Activated T-helper 2 cell treated with anti-CD3 and anti-CD28 coated beads, Interferon-gamma antibody, Interleukin-2, Interleukin-4, amounts not matched to agents 10 μg/mL and 5 μg/mL and 100 μg/mL, durations not matched to agents 14 hours and 24 hours and 36 hours (primary cell): ENCODE measurements at regions not wholly inside any gene's neighbourhood (a gene's known extent, or its start where the extent isn't known, plus 50 kb on each side); places are given as distances from the start of the nearest gene placed in this dataset.

Source experiments
- DNase-seq: peaks from one replicate; pipeline ENCODE4 v3.0.0; 2021; ENCODE audit warnings: low spot score
- H3K27ac Mint-ChIP-seq: one replicate; pipeline ENCODE4 v1.8.0; 2021; ENCODE audit warnings: mixed read lengths
- H3K27me3 Mint-ChIP-seq: one replicate; pipeline ENCODE4 v1.8.0; 2021; ENCODE audit warnings: low read depth, mixed read lengths
- H3K36me3 Mint-ChIP-seq: one replicate; pipeline ENCODE4 v1.8.0; 2021; ENCODE audit warnings: low read depth, mixed read lengths
- H3K4me1 Mint-ChIP-seq: one replicate; pipeline ENCODE4 v1.8.0; 2021; ENCODE audit warnings: low read depth, mixed read lengths
- H3K4me3 Mint-ChIP-seq: one replicate; pipeline ENCODE4 v1.8.0; 2021; ENCODE audit warnings: low read depth, mild to moderate bottlenecking, moderate library complexity, mixed read lengths
- H3K9me3 Mint-ChIP-seq: one replicate; pipeline ENCODE4 v1.8.0; 2021; ENCODE audit warnings: mixed read lengths
- intact Hi-C: fragments of 100-400 bp; cut with micrococcal nuclease; formaldehyde crosslinking; loops from one replicate; pipeline ENCODE4 v1.15.1; 2023

GRCh38 chr7:22665923-22666322, 61.1 kb upstream of the IL6 start:
- Mint-ChIP-seq H3K4me3 (no peak overlapping the region), H3K9me3 (peaks cover 6% of the 10 kb centered on the region), H3K27ac (peak overlapping the region; percentile 26), H3K4me1 (peaks cover 66% of the 10 kb centered on the region), H3K27me3 (peaks cover 19% of the 10 kb centered on the region), H3K36me3 (peaks cover 12% of the 10 kb centered on the region)
- no peak for DNase-seq
- intact Hi-C loops, result loop anchor here (1.0 to 10.0 kb wide), 6 partner anchors 26 to 929 kb away; partner anchors contain the start of genes CCDC126 and CDCA7L

GRCh38 chr7:22664988-22665798, 61.8 kb upstream of the IL6 start:
- DNase-seq, result no peak
- H3K36me3 Mint-ChIP-seq, result peaks cover 12% of the 10 kb centered on the region
- no peak overlapping the region for H3K4me3 Mint-ChIP-seq
- peaks cover 6% of the 10 kb centered on the region for H3K9me3 Mint-ChIP-seq
- H3K27ac Mint-ChIP-seq, result peak overlapping the region; percentile 26
- H3K27me3 Mint-ChIP-seq, result peaks cover 26% of the 10 kb centered on the region
- peaks cover 66% of the 10 kb centered on the region for H3K4me1 Mint-ChIP-seq
- intact Hi-C loops, result loop anchor here (5.0 to 10.0 kb wide), 4 partner anchors 220 to 930 kb away; partner anchors contain the start of genes CCDC126 and CDCA7L

DNA sequence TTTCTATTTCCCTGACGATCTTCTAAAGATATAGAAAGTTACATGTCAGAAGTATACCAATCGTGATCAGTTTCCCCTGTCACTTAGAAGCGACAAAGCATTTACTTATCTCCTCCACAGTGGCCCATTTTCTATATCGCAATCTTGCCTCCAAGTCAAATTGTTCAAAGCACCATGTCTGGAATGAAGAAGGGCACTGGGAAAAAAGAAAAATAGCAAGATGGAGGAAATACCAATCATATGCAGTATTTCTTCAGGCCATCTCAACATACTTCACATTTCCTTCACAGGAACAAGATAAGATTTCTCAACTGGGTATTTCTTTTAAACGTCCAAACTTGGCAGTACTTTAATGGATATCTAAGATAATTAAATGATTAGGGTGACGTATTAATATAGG, 63.3 kb upstream of the IL6 start:
- H3K27ac Mint-ChIP-seq, result peak overlapping the region; percentile 36
- peaks cover 32% of the 10 kb centered on the region for H3K27me3 Mint-ChIP-seq
- no peak overlapping the region for H3K4me3 Mint-ChIP-seq
- H3K36me3 Mint-ChIP-seq, result peaks cover 12% of the 10 kb centered on the region
- no peak for DNase-seq
- H3K4me1 Mint-ChIP-seq, result peaks cover 65% of the 10 kb centered on the region
- H3K9me3 Mint-ChIP-seq, result peaks cover 6% of the 10 kb centered on the region
- intact Hi-C loops, result loop anchor here (2.0 to 10.0 kb wide), 5 partner anchors 13 to 931 kb away; partner anchors contain the start of genes CCDC126 and CDCA7L

DNA sequence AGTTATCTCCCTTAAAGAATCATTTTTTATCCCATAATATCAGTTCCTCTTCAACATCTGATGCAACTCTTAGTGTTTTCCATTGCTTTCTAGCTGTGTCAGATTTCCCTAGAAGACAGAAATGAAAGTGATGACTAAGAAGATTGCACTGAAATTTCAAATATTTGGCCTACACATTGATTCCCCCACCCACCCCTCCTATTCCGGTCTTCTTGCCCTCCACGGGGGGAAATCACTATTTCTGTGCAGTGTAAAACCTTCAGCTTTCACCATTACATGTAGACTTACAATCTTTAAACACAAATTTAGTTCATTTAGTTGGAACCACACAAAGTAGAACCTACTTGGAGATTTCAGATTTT, 63.7 kb upstream of the IL6 start:
- Mint-ChIP-seq H3K27me3 (peaks cover 31% of the 10 kb centered on the region), H3K36me3 (peaks cover 12% of the 10 kb centered on the region), H3K9me3 (peaks cover 6% of the 10 kb centered on the region), H3K4me3 (no peak overlapping the region), H3K4me1 (peaks cover 61% of the 10 kb centered on the region), H3K27ac (peak overlapping the region; percentile 36)
- no peak for DNase-seq
- intact Hi-C loops, result loop anchor here (2.0 to 10.0 kb wide), 5 partner anchors 13 to 931 kb away; partner anchors contain the start of genes CCDC126 and CDCA7L

DNA sequence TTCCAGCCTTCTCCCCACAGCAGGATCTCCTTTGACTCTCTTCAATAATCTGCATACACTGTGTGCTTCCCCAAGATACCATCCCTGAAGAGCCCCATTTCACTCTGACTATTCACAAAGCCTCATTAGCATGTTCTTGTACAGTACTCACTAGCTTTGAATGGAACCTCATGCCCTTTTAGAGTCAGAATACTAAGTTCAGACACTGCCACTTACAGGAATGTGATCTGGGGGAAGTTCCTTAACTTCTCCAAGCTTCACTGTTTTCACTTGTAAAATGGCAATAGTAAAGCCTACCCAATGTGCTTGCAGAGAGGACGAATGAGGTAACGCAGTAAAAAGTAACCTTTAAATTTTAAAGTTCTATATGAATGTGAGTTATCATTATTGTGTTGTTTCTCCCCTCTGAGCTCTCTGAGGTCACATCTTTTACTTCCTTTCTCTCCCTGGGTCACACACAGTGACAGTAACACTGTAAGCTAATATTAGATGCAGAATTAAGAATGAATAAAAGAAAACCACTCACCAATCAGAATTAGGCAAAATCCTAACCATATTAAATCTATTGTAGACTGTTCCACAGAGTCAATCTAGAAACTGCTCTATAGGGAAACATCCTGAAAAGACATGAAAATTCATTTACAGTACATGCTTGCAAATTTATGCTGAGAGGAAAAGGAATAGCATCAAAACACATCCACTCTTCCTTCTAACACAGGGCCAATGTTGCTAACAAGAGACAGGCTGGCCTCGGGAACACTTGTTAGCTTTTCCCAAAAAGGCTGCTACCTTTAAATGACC, 64.2 kb upstream of the IL6 start:
- H3K4me3 Mint-ChIP-seq, result no peak overlapping the region
- peaks cover 6% of the 10 kb centered on the region for H3K9me3 Mint-ChIP-seq
- peaks cover 35% of the 10 kb centered on the region for H3K27me3 Mint-ChIP-seq
- intact Hi-C loops, result loop anchor here (1.0 to 10.0 kb wide), 6 partner anchors 14 to 932 kb away; partner anchors contain the start of genes CCDC126 and CDCA7L
- peaks cover 9% of the 10 kb centered on the region for H3K36me3 Mint-ChIP-seq
- peaks cover 57% of the 10 kb centered on the region for H3K4me1 Mint-ChIP-seq
- no peak for DNase-seq
- peak overlapping the region; percentile 48 for H3K27ac Mint-ChIP-seq

DNA sequence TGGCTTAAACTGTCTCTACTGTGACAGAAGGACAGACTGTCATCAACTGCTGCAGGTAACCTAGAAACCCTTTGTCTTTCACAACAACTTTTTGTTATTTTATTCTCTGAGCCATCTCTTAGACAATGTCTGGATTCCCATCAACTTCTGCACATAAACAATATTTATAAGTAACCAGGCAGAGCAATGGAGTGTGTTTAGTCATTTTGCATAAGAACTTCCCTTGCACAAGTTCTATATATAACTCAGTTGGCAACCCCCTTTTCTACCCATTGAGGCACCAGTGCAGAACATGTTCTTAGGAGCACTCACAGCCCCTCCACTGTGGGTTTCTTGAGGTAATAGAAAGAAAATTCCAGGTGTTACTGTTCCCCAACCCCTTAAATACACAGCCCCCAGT, 65.0 kb upstream of the IL6 start:
- H3K4me1 Mint-ChIP-seq, result peaks cover 50% of the 10 kb centered on the region
- H3K27ac Mint-ChIP-seq, result peak overlapping the region; percentile 48
- no peak overlapping the region for H3K4me3 Mint-ChIP-seq
- peaks cover 8% of the 10 kb centered on the region for H3K36me3 Mint-ChIP-seq
- DNase-seq, result no peak
- peaks cover 37% of the 10 kb centered on the region for H3K27me3 Mint-ChIP-seq
- intact Hi-C loops, result loop anchor here (1.0 to 10.0 kb wide), 6 partner anchors 15 to 933 kb away; partner anchors contain the start of genes CCDC126 and CDCA7L
- H3K9me3 Mint-ChIP-seq, result peaks cover 6% of the 10 kb centered on the region

GRCh38 chr7:22660732-22661131, 66.3 kb upstream of the IL6 start:
- intact Hi-C loops, result loop anchor here (5.0 to 10.0 kb wide), 4 partner anchors 216 to 934 kb away; partner anchors contain the start of genes CCDC126 and CDCA7L
- Mint-ChIP-seq H3K9me3 (peaks cover 2% of the 10 kb centered on the region), H3K4me3 (no peak overlapping the region), H3K36me3 (peaks cover 6% of the 10 kb centered on the region), H3K27me3 (peaks cover 38% of the 10 kb centered on the region), H3K4me1 (peaks cover 37% of the 10 kb centered on the region), H3K27ac (no peak overlapping the region)
- DNase-seq, result no peak

- H3K4me3 Mint-ChIP-seq, result no peak overlapping the region
- H3K9me3 Mint-ChIP-seq, result no peaks in the 10 kb centered on the region
- DNase-seq, result no peak
- intact Hi-C loops, result loop anchor here (5.0 to 10.0 kb wide), 4 partner anchors 215 to 935 kb away; partner anchors contain the start of genes CCDC126 and CDCA7L
- no peak overlapping the region for H3K27ac Mint-ChIP-seq
- peaks cover 4% of the 10 kb centered on the region for H3K36me3 Mint-ChIP-seq
- H3K27me3 Mint-ChIP-seq, result peaks cover 40% of the 10 kb centered on the region
- peaks cover 35% of the 10 kb centered on the region for H3K4me1 Mint-ChIP-seq
Observed at GRCh38 chr7:22660293-22660692, 66.7 kb upstream of the IL6 start.

GRCh38 chr7:22659741-22660140, 67.3 kb upstream of the IL6 start:
- peaks cover 4% of the 10 kb centered on the region for H3K36me3 Mint-ChIP-seq
- peaks cover 46% of the 10 kb centered on the region for H3K27me3 Mint-ChIP-seq
- no peaks in the 10 kb centered on the region for H3K9me3 Mint-ChIP-seq
- no peak overlapping the region for H3K4me3 Mint-ChIP-seq
- no peak overlapping the region for H3K27ac Mint-ChIP-seq
- DNase-seq, result no peak
- intact Hi-C loops, result loop anchor here (5.0 to 10.0 kb wide), 4 partner anchors 215 to 935 kb away; partner anchors contain the start of genes CCDC126 and CDCA7L
- peaks cover 35% of the 10 kb centered on the region for H3K4me1 Mint-ChIP-seq

GRCh38 chr7:22658031-22658430, 69.0 kb upstream of the IL6 start:
- intact Hi-C loops, result no loop called here
- Mint-ChIP-seq H3K27me3 (peaks cover 57% of the 10 kb centered on the region), H3K4me1 (peaks cover 26% of the 10 kb centered on the region)

GRCh38 chr7:22657479-22657878, 69.5 kb upstream of the IL6 start:
- H3K27ac Mint-ChIP-seq, result no peak overlapping the region
- H3K27me3 Mint-ChIP-seq, result peaks cover 54% of the 10 kb centered on the region
- intact Hi-C loops, result no loop called here
- no peak for DNase-seq
- no peaks in the 10 kb centered on the region for H3K9me3 Mint-ChIP-seq
- no peaks in the 10 kb centered on the region for H3K36me3 Mint-ChIP-seq
- H3K4me1 Mint-ChIP-seq, result peaks cover 20% of the 10 kb centered on the region
- H3K4me3 Mint-ChIP-seq, result no peak overlapping the region

More at GRCh38 chr7:22658031-22658430, 69.0 kb upstream of the IL6 start:
- Mint-ChIP-seq H3K9me3 (no peaks in the 10 kb centered on the region), H3K36me3 (no peaks in the 10 kb centered on the region), H3K4me3 (no peak overlapping the region), H3K27ac (no peak overlapping the region)
- no peak for DNase-seq

DNA sequence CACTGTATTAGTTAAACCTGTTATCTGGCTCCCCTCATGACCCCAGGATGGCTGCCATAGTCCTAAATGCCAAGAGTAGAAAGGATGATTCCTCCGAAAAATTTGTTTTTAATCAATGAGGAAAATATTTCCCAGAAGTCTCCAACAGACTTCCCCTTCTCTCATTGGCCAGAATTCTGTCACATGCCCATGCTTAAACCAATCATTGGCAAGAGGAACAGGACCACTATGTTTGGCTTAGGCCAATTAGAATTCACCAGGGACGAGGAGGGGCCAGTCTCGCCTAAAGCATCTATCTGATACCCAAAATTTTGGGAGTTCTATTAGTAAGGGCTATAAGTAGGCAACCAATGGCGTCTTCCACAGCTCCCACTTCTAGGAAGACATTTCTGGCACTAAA, 71.2 kb upstream of the IL6 start:
- H3K27me3 Mint-ChIP-seq, result peaks cover 45% of the 10 kb centered on the region
- H3K27ac Mint-ChIP-seq, result no peak overlapping the region
- no peak overlapping the region for H3K4me3 Mint-ChIP-seq
- H3K36me3 Mint-ChIP-seq, result no peaks in the 10 kb centered on the region
- no peak for DNase-seq
- intact Hi-C loops, result no loop called here
- no peaks in the 10 kb centered on the region for H3K9me3 Mint-ChIP-seq
- H3K4me1 Mint-ChIP-seq, result peaks cover 8% of the 10 kb centered on the region
